Mesenchymal stem cell (in vitro differentiated cells and primary cell): ENCODE measurements at regions not wholly inside any gene's neighbourhood (a gene's known extent, or its start where the extent isn't known, plus 50 kb on each side); places are given as distances from the start of the nearest gene placed in this dataset.

ENCODE experiments used
- DNase-seq: peaks from one replicate; pipeline ENCODE4 v3.0.0-alpha.2; 2013
- H2AFZ ChIP-seq: one replicate; pipeline ENCODE4 v1.6.1; 2013; ENCODE audit warnings: low read depth, mild to moderate bottlenecking, control low read depth, inconsistent platforms, low read length, moderate library complexity
- H2AK5ac ChIP-seq: 2 replicates; pipeline ENCODE4 v1.6.1; 2013; ENCODE audit warnings: low read length, moderate library complexity, mild to moderate bottlenecking, inconsistent platforms; ENCODE audit not compliant: severe bottlenecking
- H2BK120ac ChIP-seq: one replicate; pipeline ENCODE4 v1.6.1; 2013; ENCODE audit warnings: low read depth, mild to moderate bottlenecking, inconsistent platforms, low read length, moderate library complexity
- H2BK12ac ChIP-seq, 2 experiments: one replicate each; pipeline ENCODE4 v1.6.1; 2013; ENCODE audit warnings: inconsistent platforms in 2 of 2, low read length in 2 of 2, mild to moderate bottlenecking in 2 of 2, moderate library complexity in 2 of 2, control low read depth in 1 of 2
- H2BK15ac ChIP-seq: one replicate; pipeline ENCODE4 v1.6.1; 2013; ENCODE audit warnings: mild to moderate bottlenecking, low read depth, inconsistent platforms; ENCODE audit not compliant: poor library complexity, severe bottlenecking
- H2BK5ac ChIP-seq: 2 replicates; pipeline ENCODE4 v1.6.1; 2013; ENCODE audit warnings: low read depth, mild to moderate bottlenecking, low read length, control low read depth, inconsistent platforms; ENCODE audit not compliant: poor library complexity, severe bottlenecking
- H3K14ac ChIP-seq, 2 experiments: one replicate each; pipeline ENCODE4 v1.6.1; 2013; ENCODE audit warnings: inconsistent platforms in 2 of 2, low read length in 2 of 2, control low read depth in 1 of 2, mild to moderate bottlenecking in 1 of 2, moderate library complexity in 1 of 2
- H3K18ac ChIP-seq, 2 experiments: one replicate each; pipeline ENCODE4 v1.6.1; 2013; ENCODE audit warnings: inconsistent platforms in 2 of 2, low read length in 2 of 2, control low read depth in 1 of 2, low read depth in 1 of 2, mild to moderate bottlenecking in 1 of 2
- H3K23ac ChIP-seq, 2 experiments: one replicate each; pipeline ENCODE4 v1.6.1; 2013; ENCODE audit warnings: inconsistent platforms in 2 of 2, low read length in 2 of 2, mild to moderate bottlenecking in 2 of 2, moderate library complexity in 2 of 2, control low read depth in 1 of 2
- H3K27ac ChIP-seq: 2 replicates; pipeline ENCODE4 v1.5.1; 2013; ENCODE audit warnings: mild to moderate bottlenecking, moderate library complexity, low read length, control low read depth, inconsistent platforms; ENCODE audit not compliant: poor library complexity, severe bottlenecking
- H3K27me3 ChIP-seq, 2 experiments: 2 replicates each; pipeline versions ENCODE4 v1.6.1 to v1.7.0; 2013; ENCODE audit warnings: low read length in 2 of 2, mild to moderate bottlenecking in 2 of 2, moderate library complexity in 2 of 2, control low read depth in 1 of 2, inconsistent platforms in 1 of 2; ENCODE audit not compliant: control insufficient read depth in 1 of 2, insufficient read depth in 1 of 2
- H3K36me3 ChIP-seq, 2 experiments: 2 replicates each; pipeline versions ENCODE4 v1.6.1 to v1.7.0; 2013; ENCODE audit warnings: low read length in 2 of 2, control low read depth in 1 of 2, inconsistent platforms in 1 of 2, low read depth in 1 of 2, mild to moderate bottlenecking in 1 of 2; ENCODE audit not compliant: insufficient read depth in 2 of 2, control insufficient read depth in 1 of 2
- H3K4ac ChIP-seq, 2 experiments: one replicate each; pipeline ENCODE4 v1.6.1; 2013; ENCODE audit warnings: inconsistent platforms in 2 of 2, low read length in 2 of 2, mild to moderate bottlenecking in 2 of 2, moderate library complexity in 2 of 2, control low read depth in 1 of 2, low read depth in 1 of 2
- H3K4me1 ChIP-seq: 2 replicates; pipeline ENCODE4 v1.6.1; 2013; ENCODE audit warnings: low read depth, low read length, control low read depth; ENCODE audit not compliant: control insufficient read depth, insufficient read depth
- H3K4me2 ChIP-seq: 2 replicates; pipeline ENCODE4 v1.6.1; 2013; ENCODE audit warnings: low read length, mild to moderate bottlenecking, inconsistent platforms; ENCODE audit not compliant: poor library complexity, severe bottlenecking
- H3K4me3 ChIP-seq, 2 experiments: 2 replicates each; pipeline versions ENCODE4 v1.5.1 to v1.7.0; 2013; ENCODE audit warnings: low read length in 2 of 2, mild to moderate bottlenecking in 2 of 2, control low read depth in 1 of 2, low read depth in 1 of 2; ENCODE audit not compliant: insufficient read depth in 1 of 2
- H3K79me1 ChIP-seq: replicated peaks from 2 replicates; pipeline ENCODE4 v1.6.1; 2013; ENCODE audit warnings: mild to moderate bottlenecking, control low read depth, low read length, inconsistent platforms; ENCODE audit not compliant: poor library complexity, severe bottlenecking
- H3K9ac ChIP-seq: 2 replicates; pipeline ENCODE4 v1.7.0; 2013; ENCODE audit warnings: mild to moderate bottlenecking, low read length, moderate library complexity
- H3K9me3 ChIP-seq: 2 replicates; pipeline ENCODE4 v1.7.0; 2013; ENCODE audit warnings: mild to moderate bottlenecking, low read length; ENCODE audit not compliant: control insufficient read depth
- H4K8ac ChIP-seq: one replicate; pipeline ENCODE4 v1.6.1; 2013; ENCODE audit warnings: inconsistent platforms, mild to moderate bottlenecking, low read length, moderate library complexity
- H4K91ac ChIP-seq: one replicate; pipeline ENCODE4 v1.6.1; 2013; ENCODE audit warnings: mild to moderate bottlenecking, low read length, inconsistent platforms
- WGBS: methylation state at CpG from one replicate; pipeline ENCODE4 v1.1.7; 2013; ENCODE audit warnings: mixed read lengths; 5-methylcytosine and 5-hydroxymethylcytosine counted together

GRCh38 chr7:81110673-81111072, 191.8 kb upstream of the SEMA3C start:
- Histone ChIP-seq H2BK5ac (no peak overlapping the region), H2AK5ac (no peak overlapping the region), H3K9me3 (no peaks in the 10 kb centered on the region), H3K79me1 (no peaks in the 10 kb centered on the region), H3K14ac (no peak overlapping the region), H4K91ac (no peak overlapping the region), H3K4ac (no peak overlapping the region), H3K4me2 (no peak overlapping the region), H2BK15ac (no peak overlapping the region), H3K27me3 (no peaks in the 10 kb centered on the region), H2BK120ac (no peak overlapping the region), H3K27ac (no peak overlapping the region), H4K8ac (no peak overlapping the region), H3K4me1 (peaks cover 2% of the 10 kb centered on the region), H2AFZ (no peak overlapping the region), H3K4me3 (no peak overlapping the region), H3K23ac (no peak overlapping the region), H3K18ac (no peak overlapping the region), H3K9ac (no peak overlapping the region), H2BK12ac (no peak overlapping the region), H3K36me3 (no peaks in the 10 kb centered on the region)
- DNase-seq, result no peak
- WGBS, result 85% methylated on average over 2 of the region's 2 CpGs

DNA sequence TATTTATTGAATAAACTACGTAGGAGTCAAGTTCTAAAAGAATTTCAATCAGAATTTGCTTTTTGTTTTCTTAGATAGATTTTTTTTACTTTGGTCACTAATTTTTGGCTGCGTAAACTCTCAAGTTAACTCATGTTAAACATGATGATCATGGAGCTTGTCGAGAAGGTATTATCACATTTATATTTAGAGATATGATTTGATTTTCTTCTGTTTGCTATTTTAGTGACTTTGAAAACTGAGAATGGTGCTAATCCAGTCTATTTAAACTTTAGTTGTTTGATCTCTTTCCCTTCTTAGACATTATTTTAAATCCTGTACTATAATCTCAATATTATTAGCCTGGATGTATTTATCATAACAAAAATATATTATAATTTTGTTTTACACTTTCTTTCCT, 179.4 kb upstream of the SEMA3C start:
- no peak for DNase-seq
- Histone ChIP-seq H3K27me3 (no peaks in the 10 kb centered on the region), H3K14ac (no peak overlapping the region), H3K27ac (no peak overlapping the region), H3K23ac (no peak overlapping the region), H3K4me1 (no peaks in the 10 kb centered on the region), H3K4me3 (no peak overlapping the region), H4K91ac (no peak overlapping the region), H2BK15ac (no peak overlapping the region), H2BK12ac (no peak overlapping the region), H3K9ac (no peak overlapping the region), H2BK120ac (no peak overlapping the region), H3K4ac (no peak overlapping the region), H2AFZ (no peak overlapping the region), H4K8ac (no peak overlapping the region), H2AK5ac (no peak overlapping the region), H2BK5ac (no peak overlapping the region), H3K36me3 (no peaks in the 10 kb centered on the region), H3K9me3 (no peaks in the 10 kb centered on the region), H3K79me1 (no peaks in the 10 kb centered on the region), H3K4me2 (no peak overlapping the region), H3K18ac (no peak overlapping the region)
- no CpG with 5 or more reads among the region's 3 CpGs for WGBS

- Histone ChIP-seq H4K8ac (no peak overlapping the region), H3K4ac (no peak overlapping the region), H2BK15ac (no peak overlapping the region), H3K4me3 (no peak overlapping the region), H3K27me3 (no peaks in the 10 kb centered on the region), H3K4me2 (no peak overlapping the region), H2BK5ac (no peak overlapping the region), H3K36me3 (no peaks in the 10 kb centered on the region), H3K9me3 (no peaks in the 10 kb centered on the region), H2BK120ac (no peak overlapping the region), H4K91ac (no peak overlapping the region), H3K9ac (no peak overlapping the region), H2BK12ac (no peak overlapping the region), H3K14ac (no peak overlapping the region), H3K18ac (no peak overlapping the region), H3K4me1 (no peaks in the 10 kb centered on the region), H3K23ac (no peak overlapping the region), H2AFZ (no peak overlapping the region), H2AK5ac (no peak overlapping the region), H3K27ac (no peak overlapping the region), H3K79me1 (no peaks in the 10 kb centered on the region)
- DNase-seq, result no peak
- no CpG with 5 or more reads among the region's 3 CpGs for WGBS
These were observed 176.1 kb upstream of the SEMA3C start for GRCh38 chr7:81094952-81095351.

- H3K27me3 ChIP-seq, result no peaks in the 10 kb centered on the region
- H3K27ac ChIP-seq, result no peak overlapping the region
- H3K9me3 ChIP-seq, result peaks cover 6% of the 10 kb centered on the region
- H3K4me1 ChIP-seq, result no peaks in the 10 kb centered on the region
- no peak for DNase-seq
- H3K79me1 ChIP-seq, result no peaks in the 10 kb centered on the region
- no peak overlapping the region for H3K4me2 ChIP-seq
- H3K4me3 ChIP-seq, result no peak overlapping the region
- no peak overlapping the region for H2BK15ac ChIP-seq
- no peak overlapping the region for H2BK120ac ChIP-seq
- no peak overlapping the region for H2AK5ac ChIP-seq
- no peaks in the 10 kb centered on the region for H3K36me3 ChIP-seq
- no peak overlapping the region for H3K23ac ChIP-seq
- no peak overlapping the region for H3K14ac ChIP-seq
- H2BK12ac ChIP-seq, result no peak overlapping the region
- H2BK5ac ChIP-seq, result no peak overlapping the region
- H3K9ac ChIP-seq, result no peak overlapping the region
- H4K8ac ChIP-seq, result no peak overlapping the region
- no peak overlapping the region for H2AFZ ChIP-seq
- no peak overlapping the region for H3K18ac ChIP-seq
- H4K91ac ChIP-seq, result no peak overlapping the region
- H3K4ac ChIP-seq, result no peak overlapping the region
These were observed 162.8 kb upstream of the SEMA3C start for GRCh38 chr7:81081616-81082015.
